ENCODE measurements at regions not wholly inside any gene's neighbourhood (a gene's known extent, or its start where the extent isn't known, plus 50 kb on each side); places are given as distances from the start of the nearest gene placed in this dataset.
"Not testable (repeated sequence)": the region's sequence is repeated elsewhere in the genome, so short reads cannot be mapped to it uniquely, and the experiment has no call there.

DNA sequence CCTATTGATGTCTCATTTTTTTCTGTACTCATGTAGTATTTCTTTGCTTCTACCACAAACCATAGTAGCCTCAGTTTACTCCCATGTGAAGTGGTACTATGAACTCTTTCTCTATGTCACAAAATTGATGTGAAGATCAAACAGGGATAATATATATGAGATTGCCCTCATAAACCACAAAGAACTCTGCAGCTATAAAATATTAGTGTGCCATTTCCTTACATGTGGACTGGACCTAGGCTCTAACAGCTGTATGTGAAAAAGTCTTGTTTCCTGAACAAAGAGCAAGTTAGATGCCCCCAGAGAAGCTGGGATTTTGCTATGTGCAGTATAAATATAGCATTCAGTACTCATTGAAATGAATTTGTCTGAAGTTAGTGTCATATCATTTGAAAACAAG lies 412.6 kb upstream of the ADAMTSL1 start:
- DNase-seq (no peak), ATAC-seq (ENCODE audit: low read depth) (no peak)
- no peaks in the 10 kb centered on the region for H3K9me3 Mint-ChIP-seq
- POLR2A ChIA-PET = no interaction called here
- intact Hi-C loops (cut with micrococcal nuclease) = no loop called here
- H3K4me1 Mint-ChIP-seq = no peaks in the 10 kb centered on the region
- H3K27ac Mint-ChIP-seq = no peak overlapping the region
- TF ChIP-seq, protein P1, sequence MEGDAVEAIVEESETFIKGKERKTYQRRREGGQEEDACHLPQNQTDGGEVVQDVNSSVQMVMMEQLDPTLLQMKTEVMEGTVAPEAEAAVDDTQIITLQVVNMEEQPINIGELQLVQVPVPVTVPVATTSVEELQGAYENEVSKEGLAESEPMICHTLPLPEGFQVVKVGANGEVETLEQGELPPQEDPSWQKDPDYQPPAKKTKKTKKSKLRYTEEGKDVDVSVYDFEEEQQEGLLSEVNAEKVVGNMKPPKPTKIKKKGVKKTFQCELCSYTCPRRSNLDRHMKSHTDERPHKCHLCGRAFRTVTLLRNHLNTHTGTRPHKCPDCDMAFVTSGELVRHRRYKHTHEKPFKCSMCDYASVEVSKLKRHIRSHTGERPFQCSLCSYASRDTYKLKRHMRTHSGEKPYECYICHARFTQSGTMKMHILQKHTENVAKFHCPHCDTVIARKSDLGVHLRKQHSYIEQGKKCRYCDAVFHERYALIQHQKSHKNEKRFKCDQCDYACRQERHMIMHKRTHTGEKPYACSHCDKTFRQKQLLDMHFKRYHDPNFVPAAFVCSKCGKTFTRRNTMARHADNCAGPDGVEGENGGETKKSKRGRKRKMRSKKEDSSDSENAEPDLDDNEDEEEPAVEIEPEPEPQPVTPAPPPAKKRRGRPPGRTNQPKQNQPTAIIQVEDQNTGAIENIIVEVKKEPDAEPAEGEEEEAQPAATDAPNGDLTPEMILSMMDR (IDR thresholded peaks at IDR 0.05) = no peak
- no peaks in the 10 kb centered on the region for H3K36me3 Mint-ChIP-seq (ENCODE audit: low read depth)
- no peak overlapping the region for H3K4me3 Mint-ChIP-seq
- no peaks in the 10 kb centered on the region for H3K27me3 Mint-ChIP-seq
- CTCF ChIA-PET = no interaction called here

DNA sequence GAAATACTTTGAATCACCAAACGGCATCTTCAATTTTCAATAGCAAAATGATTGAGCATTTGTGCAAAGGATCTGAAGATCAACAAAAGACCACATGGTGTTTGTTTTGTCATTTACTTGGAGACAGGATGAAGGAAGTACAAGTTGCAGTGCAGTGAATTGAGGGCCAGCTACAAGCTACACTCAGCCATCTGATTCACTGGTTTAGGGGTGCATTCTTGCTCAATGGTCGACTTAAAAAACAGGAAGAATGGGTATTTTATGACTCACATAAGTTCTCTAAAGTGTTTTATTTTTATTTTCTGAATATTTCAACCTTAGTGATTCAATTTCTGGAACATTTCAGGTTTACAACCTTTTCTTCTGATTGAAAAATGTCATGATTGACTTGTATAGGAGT lies 412.1 kb upstream of the ADAMTSL1 start:
- TF ChIP-seq, protein P1 (IDR thresholded peaks at IDR 0.05) = no peak
- no peak for ATAC-seq (ENCODE audit: low read depth)
- H3K4me3 Mint-ChIP-seq = no peak overlapping the region

DNA sequence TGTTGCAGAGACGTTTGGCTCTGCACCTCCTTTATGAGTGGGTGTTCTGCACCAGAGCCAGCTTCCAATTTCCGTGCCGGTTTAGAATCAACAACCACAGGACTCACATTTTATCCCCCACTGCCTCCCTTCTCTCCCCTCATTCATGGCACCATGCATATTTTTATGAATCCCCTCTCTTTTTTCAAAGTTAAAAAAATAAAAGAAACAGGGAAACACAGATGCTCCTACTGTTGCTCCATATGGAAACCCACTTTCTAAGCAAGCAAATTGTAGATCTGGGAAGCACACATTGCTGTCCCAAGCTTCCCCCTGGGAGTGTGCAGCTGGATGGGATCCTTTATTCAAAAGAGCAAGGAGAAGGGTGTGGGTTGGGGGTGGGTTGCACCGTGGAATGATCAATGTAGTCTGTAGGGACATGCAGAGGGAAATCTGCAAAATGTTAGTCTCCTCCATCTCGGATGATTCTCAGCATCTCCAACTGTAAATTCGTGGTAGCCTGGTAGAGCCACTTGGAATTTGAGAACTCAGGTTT lies 410.0 kb upstream of the ADAMTSL1 start:
- no peaks in the 10 kb centered on the region for H3K4me1 Mint-ChIP-seq

More for the DNA sequence above, 412.1 kb upstream of the ADAMTSL1 start:
- H3K27ac Mint-ChIP-seq = no peak overlapping the region
- POLR2A ChIA-PET = no interaction called here
- H3K9me3 Mint-ChIP-seq = no peaks in the 10 kb centered on the region
- CTCF ChIA-PET = no interaction called here
- H3K27me3 Mint-ChIP-seq = no peaks in the 10 kb centered on the region
- no peaks in the 10 kb centered on the region for H3K4me1 Mint-ChIP-seq
- no peak for DNase-seq
- H3K36me3 Mint-ChIP-seq (ENCODE audit: low read depth) = no peaks in the 10 kb centered on the region
- intact Hi-C loops (cut with micrococcal nuclease) = no loop called here

DNA sequence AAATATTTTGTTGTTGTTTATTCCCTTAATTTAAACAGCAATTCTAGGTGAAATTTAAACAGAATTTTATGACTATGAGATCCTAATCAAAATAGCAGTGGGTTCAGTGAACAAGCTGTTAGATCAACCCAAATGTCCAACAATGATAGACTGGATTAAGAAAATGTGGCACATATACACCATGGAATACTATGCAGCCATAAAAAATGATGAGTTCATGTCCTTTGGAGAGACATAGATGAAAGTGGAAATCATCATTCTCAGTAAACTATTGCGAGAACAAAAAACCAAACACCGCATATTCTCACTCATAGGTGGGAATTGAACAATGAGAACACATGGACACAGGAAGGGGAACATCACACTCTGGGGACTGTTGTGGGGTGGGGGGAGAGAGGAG lies 407.3 kb upstream of the ADAMTSL1 start:
- H3K27me3 Mint-ChIP-seq; CTCF ChIA-PET; H3K27ac Mint-ChIP-seq; H3K9me3 Mint-ChIP-seq; POLR2A ChIA-PET; DNase-seq; intact Hi-C loops (cut with micrococcal nuclease); H3K4me3 Mint-ChIP-seq; H3K4me1 Mint-ChIP-seq; H3K36me3 Mint-ChIP-seq (ENCODE audit: low read depth); ATAC-seq (ENCODE audit: low read depth): not testable (repeated sequence)

More for the DNA sequence above, 410.0 kb upstream of the ADAMTSL1 start:
- Mint-ChIP-seq H3K36me3 (ENCODE audit: low read depth) (no peaks in the 10 kb centered on the region), H3K9me3 (no peaks in the 10 kb centered on the region), H3K27ac (no peak overlapping the region), H3K27me3 (no peaks in the 10 kb centered on the region), H3K4me3 (no peak overlapping the region)
- CTCF ChIA-PET = no interaction called here
- TF ChIP-seq, protein P1 (IDR thresholded peaks at IDR 0.05) = no peak
- POLR2A ChIA-PET = no interaction called here
- DNase-seq = no peak
- intact Hi-C loops (cut with micrococcal nuclease) = no loop called here
- ATAC-seq (ENCODE audit: low read depth) = no peak

DNA sequence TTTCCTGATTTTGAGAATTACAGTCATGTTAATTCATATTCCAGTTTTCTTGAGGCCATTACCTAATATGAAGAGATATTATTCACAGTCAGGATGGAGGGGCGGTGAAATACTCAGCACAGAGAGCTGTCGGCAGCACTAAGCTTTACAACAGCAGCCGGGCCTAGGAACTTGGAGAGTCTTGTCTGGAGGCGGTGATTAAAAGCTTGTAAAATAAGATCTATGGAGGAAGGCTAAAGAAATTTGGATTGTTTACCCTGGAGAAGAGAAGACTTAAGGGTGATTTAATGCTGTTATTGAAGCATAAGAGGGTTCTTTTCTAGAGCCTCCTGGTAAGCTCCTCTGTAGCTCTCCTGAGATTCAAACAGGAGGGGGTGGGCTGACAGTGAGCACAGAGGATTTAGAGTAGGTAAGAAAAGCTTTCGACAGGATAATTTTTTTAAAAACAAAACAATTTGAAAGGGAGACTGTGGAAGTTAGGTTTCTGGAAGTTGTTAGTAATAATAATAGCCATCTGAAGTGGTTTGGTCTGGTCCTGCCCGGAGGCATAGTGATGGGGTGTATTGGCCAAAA lies 406.3 kb upstream of the ADAMTSL1 start:
- POLR2A ChIA-PET = no interaction called here
- intact Hi-C loops (cut with micrococcal nuclease) = no loop called here
- TF ChIP-seq, protein P1 (IDR thresholded peaks at IDR 0.05) = no peak
- DNase-seq (no peak), ATAC-seq (ENCODE audit: low read depth) (no peak)
- Mint-ChIP-seq H3K9me3 (no peaks in the 10 kb centered on the region), H3K27me3 (no peaks in the 10 kb centered on the region), H3K4me3 (no peak overlapping the region), H3K27ac (no peak overlapping the region), H3K4me1 (no peaks in the 10 kb centered on the region), H3K36me3 (ENCODE audit: low read depth) (no peaks in the 10 kb centered on the region)
- CTCF ChIA-PET = no interaction called here

DNA sequence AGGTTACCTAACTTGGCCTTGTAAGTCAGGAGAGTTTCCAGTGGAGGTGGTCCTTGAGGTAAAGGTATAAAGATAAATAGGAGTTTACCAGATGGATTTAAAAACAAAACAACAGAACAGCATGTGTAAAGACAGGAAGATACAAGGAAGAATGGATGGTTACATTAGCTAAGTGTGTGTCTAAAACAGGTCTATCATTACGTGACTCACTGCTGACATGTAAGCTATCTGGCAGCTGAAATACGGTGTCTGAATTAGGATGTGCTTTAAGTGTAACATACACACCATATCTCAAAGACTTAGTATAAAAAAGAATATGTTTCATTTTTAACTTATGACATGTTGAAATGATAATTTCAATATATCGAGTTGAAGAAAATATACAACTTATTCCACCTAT lies 405.1 kb upstream of the ADAMTSL1 start:
- ATAC-seq (ENCODE audit: low read depth) (no peak), DNase-seq (no peak)
- Mint-ChIP-seq H3K9me3 (no peaks in the 10 kb centered on the region), H3K27me3 (no peaks in the 10 kb centered on the region), H3K27ac (no peak overlapping the region), H3K4me1 (no peaks in the 10 kb centered on the region), H3K4me3 (no peak overlapping the region), H3K36me3 (ENCODE audit: low read depth) (no peaks in the 10 kb centered on the region)
- TF ChIP-seq, protein P1 (IDR thresholded peaks at IDR 0.05) = no peak
- intact Hi-C loops (cut with micrococcal nuclease) = no loop called here
- POLR2A ChIA-PET = no interaction called here
- CTCF ChIA-PET = no interaction called here

Data from activated B cell treated with CpG ODN at 0.5 μM for 24 hours (primary cell).